ENCODE measurements at regions not wholly inside any gene's neighbourhood (a gene's known extent, or its start where the extent isn't known, plus 50 kb on each side); places are given as distances from the start of the nearest gene placed in this dataset.

DNA sequence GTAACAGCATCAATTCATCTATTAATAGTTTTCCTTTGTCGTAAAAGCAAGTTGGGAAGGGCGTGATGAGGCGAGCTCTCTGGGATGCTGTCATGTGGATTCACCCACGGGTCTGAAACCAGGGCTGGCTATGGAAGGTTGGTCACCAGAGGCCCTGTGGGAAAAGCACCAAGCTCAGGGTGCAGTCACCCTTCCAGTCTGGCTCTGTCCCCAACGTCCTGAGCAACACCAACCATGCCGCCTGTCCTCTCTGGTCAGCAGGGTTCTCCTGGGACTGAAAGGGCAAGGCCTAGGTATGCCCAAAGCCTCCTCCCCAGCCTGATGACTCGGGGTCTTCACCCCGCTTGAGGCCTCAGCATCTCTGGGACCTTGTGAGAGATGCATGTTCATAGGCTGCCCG, 97.2 kb upstream of the MSX1 start:
- DNase-seq, result no peak
- no peaks in the 10 kb centered on the region for H3K79me2 ChIP-seq (ENCODE audit: insufficient read depth)
- 96% methylated on average over 5 of the region's 9 CpGs for WGBS (ENCODE audit: low lambda C conversion rate)
- ChIA-PET POLR2A (no interaction called here), CTCF (interaction anchor here (0.6 to 3.3 kb wide), 8 partner anchors 13 to 1927 kb away, joined by 3 to 10 read pairs (median 4); no protein-coding TSS in a partner anchor)
- no peaks in the 10 kb centered on the region for H3K9me2 ChIP-seq
- H3K9me3 ChIP-seq, result no peaks in the 10 kb centered on the region
- H3F3A ChIP-seq (replicated peaks; ENCODE audit: insufficient read depth), result no peaks in the 10 kb centered on the region
- H3K27ac ChIP-seq (ENCODE audit: low read depth in 2 of 2, low read length in 1 of 2), result no peak overlapping the region
- no peaks in the 10 kb centered on the region for H3K36me3 ChIP-seq (replicated peaks in 1 of 2; ENCODE audit: control insufficient read depth in 1 of 2, insufficient read depth in 2 of 2, low read length in 1 of 2)
- H3K4me1 ChIP-seq (ENCODE audit: control insufficient read depth in 1 of 2, insufficient read depth in 2 of 2, low read depth in 1 of 2, low read length in 1 of 2), result peaks cover 0 to 18% of the 10 kb centered on the region in 2 experiments; a peak in 1 of 4 replicates
- H3K4me2 ChIP-seq, result no peak overlapping the region
- H3K9ac ChIP-seq, result no peak overlapping the region
- no peaks in the 10 kb centered on the region for H4K20me1 ChIP-seq (ENCODE audit: insufficient read depth)
- TF ChIP-seq FOXJ3 (CRISPR knock-in tag; IDR thresholded peaks at IDR 0.05) (0 out of 2 replicates have a peak, but pooled peaks have one; percentile 26), EZH2phosphoT487 (IDR thresholded peaks at IDR 0.05; ENCODE audit: borderline replicate concordance, low read depth) (no peak), SMC3 (IDR thresholded peaks at IDR 0.05; ENCODE audit: low read depth, low read length) (no peak)
- TF ChIP-seq, protein P1, sequence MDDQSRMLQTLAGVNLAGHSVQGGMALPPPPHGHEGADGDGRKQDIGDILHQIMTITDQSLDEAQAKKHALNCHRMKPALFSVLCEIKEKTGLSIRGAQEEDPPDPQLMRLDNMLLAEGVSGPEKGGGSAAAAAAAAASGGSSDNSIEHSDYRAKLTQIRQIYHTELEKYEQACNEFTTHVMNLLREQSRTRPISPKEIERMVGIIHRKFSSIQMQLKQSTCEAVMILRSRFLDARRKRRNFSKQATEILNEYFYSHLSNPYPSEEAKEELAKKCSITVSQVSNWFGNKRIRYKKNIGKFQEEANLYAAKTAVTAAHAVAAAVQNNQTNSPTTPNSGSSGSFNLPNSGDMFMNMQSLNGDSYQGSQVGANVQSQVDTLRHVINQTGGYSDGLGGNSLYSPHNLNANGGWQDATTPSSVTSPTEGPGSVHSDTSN (IDR thresholded peaks at IDR 0.05), result no peak
- H3K4me3 ChIP-seq (ENCODE audit: low read depth in 2 of 2, low read length in 1 of 2), result no peak overlapping the region
- H2AFZ ChIP-seq (ENCODE audit: low read depth), result no peak overlapping the region
- H3K27me3 ChIP-seq (ENCODE audit: insufficient read depth), result no peaks in the 10 kb centered on the region

DNA sequence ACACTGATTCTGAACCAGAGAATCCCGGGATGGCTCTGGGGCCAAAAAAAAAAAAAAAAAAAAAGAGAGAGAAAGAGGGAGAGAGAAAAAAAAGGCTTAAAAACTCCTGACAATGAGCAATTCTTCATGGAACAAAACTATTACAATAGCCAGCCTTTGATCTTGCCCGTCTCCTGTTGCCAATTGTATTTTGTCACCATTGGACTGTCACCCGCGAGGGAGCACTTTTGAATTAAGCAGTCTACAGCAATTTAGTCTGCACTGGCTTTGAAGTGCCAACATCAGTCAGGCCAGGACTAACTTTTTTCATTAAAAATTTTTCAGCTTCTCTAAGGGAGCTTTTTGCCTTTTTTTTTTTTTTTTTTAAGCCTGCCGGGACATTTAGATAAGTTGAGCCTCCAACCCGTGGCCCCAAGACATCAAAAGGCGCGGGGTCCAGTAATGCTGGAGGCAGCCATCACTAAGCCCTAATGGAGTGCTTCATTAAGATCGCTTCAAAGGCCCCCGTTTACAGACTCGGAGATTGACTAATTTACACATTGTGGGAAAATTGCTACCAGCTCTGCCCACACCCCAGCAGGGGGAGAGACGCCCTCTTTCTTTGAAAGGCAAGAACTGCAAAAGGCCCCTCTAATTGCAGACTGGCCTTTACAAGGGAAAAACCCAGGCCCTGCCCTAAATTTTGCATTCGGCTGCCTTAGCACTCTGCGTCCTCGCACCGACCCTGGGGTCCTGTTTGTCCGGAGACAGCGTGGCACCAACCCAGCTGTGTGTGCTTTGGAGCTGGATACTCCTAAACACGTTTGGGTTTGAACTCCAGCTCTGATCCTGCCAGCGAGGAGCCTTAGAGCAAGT, 98.1 kb upstream of the MSX1 start:
- ChIA-PET CTCF (interaction anchor here (0.7 to 3.3 kb wide), 11 partner anchors 12 to 1485 kb away, joined by 3 to 10 read pairs (median 3); no protein-coding TSS in a partner anchor), POLR2A (no interaction called here)
- no peak overlapping the region for H2AFZ ChIP-seq (ENCODE audit: low read depth)
- H3K79me2 ChIP-seq (ENCODE audit: insufficient read depth), result no peaks in the 10 kb centered on the region
- H3K9me2 ChIP-seq, result no peaks in the 10 kb centered on the region
- H3K36me3 ChIP-seq (replicated peaks in 1 of 2; ENCODE audit: control insufficient read depth in 1 of 2, insufficient read depth in 2 of 2, low read length in 1 of 2), result no peaks in the 10 kb centered on the region
- H3K9ac ChIP-seq, result no peak overlapping the region
- no peak overlapping the region for H3K27ac ChIP-seq (ENCODE audit: low read depth in 2 of 2, low read length in 1 of 2)
- TF ChIP-seq RAD21 (IDR thresholded peaks at IDR 0.05; ENCODE audit: low read length) (peak; percentile 28; the same call in 1 of the 2 replicates), TAF1 (IDR thresholded peaks at IDR 0.05; ENCODE audit: borderline replicate concordance, low read depth, low read length) (no peak), EP300 (IDR thresholded peaks at IDR 0.05; ENCODE audit: borderline replicate concordance in 1 of 2, low read depth in 1 of 2, low read length in 1 of 2) (no peak), YY1 (IDR thresholded peaks at IDR 0.05; ENCODE audit: low read depth) (no peak), RFX5 (IDR thresholded peaks at IDR 0.05; ENCODE audit: low read length) (no peak), RCOR1 (IDR thresholded peaks at IDR 0.05; ENCODE audit: low read length) (no peak)
- no peaks in the 10 kb centered on the region for H3F3A ChIP-seq (replicated peaks; ENCODE audit: insufficient read depth)
- DNase-seq, result peak; percentile 43
- H3K4me3 ChIP-seq (ENCODE audit: low read depth in 2 of 2, low read length in 1 of 2), result no peak overlapping the region
- H3K27me3 ChIP-seq (ENCODE audit: insufficient read depth), result 0 out of 2 replicates have a peak, but pooled peaks cover 5% of the 10 kb centered on the region
- peaks cover 0 to 18% of the 10 kb centered on the region in 2 experiments; a peak in 1 of 4 replicates for H3K4me1 ChIP-seq (ENCODE audit: control insufficient read depth in 1 of 2, insufficient read depth in 2 of 2, low read depth in 1 of 2, low read length in 1 of 2)
- H3K4me2 ChIP-seq, result no peak overlapping the region
- no peaks in the 10 kb centered on the region for H3K9me3 ChIP-seq
- no peaks in the 10 kb centered on the region for H4K20me1 ChIP-seq (ENCODE audit: insufficient read depth)
- WGBS (ENCODE audit: low lambda C conversion rate), result 90% methylated on average over 19 of the region's 20 CpGs

Data from SK-N-SH (cell line).